K562 (cell line): ENCODE measurements at regions not wholly inside any gene's neighbourhood (a gene's known extent, or its start where the extent isn't known, plus 50 kb on each side); places are given as distances from the start of the nearest gene placed in this dataset.

Experiments
- ATAC-seq: fragments of 200-7000 bp; cut with Tn5 transposase; 3 replicates; pipeline ENCODE4 v1.9.1; 2020; ENCODE audit warnings: moderate library complexity
- BruUV-seq: library from RNA; stranded (reverse); fragments of 400-500 nt; replicated peaks from 2 replicates; lab custom pipeline; 2021; lab: Mats Ljungman, UMichigan
- CTCF ChIA-PET: fragments of 300-600 bp; formaldehyde crosslinking; extraction: SDS; loops from one replicate; lab custom pipeline; 2021; ENCODE audit warnings: low intra/inter-chr PET ratio; lab: Yijun Ruan, JAX
- POLR2A ChIA-PET: fragments of 300-600, 350-650 bp; sonication (Branson Sonifier 250); formaldehyde crosslinking; extraction: SDS; loops from one replicate; lab custom pipeline; 2021; ENCODE audit warnings: antibody characterized with exemption, inconsistent platforms; lab: Yijun Ruan, JAX
- DNase-seq, 4 experiments: peaks; one replicate each; pipeline versions ENCODE4 v3.0.0 to v3.0.0-alpha.2; 2011 to 2018; ENCODE audit warnings: low spot score in 3 of 4, mixed read lengths in 3 of 4; ENCODE audit errors: extremely low read depth in 1 of 4
- FAIRE-seq: peaks from 2 replicates; lab custom pipeline; 2011; peaks lifted over from hg19 to GRCh38; lab: Jason Lieb, UNC
- H2AFZ ChIP-seq: 2 replicates; pipeline ENCODE4 v1.6.0; 2011; ENCODE audit warnings: low read depth, low read length, control low read depth, inconsistent platforms
- H3K27ac ChIP-seq: fragments of 200-600 bp; 3 replicates; pipeline ENCODE4 v1.8.0; 2011; ENCODE audit warnings: low read depth, mild to moderate bottlenecking, control low read depth, inconsistent platforms, low read length, moderate library complexity, mixed read lengths; ENCODE audit errors: extremely low read depth
- H3K27me3 ChIP-seq, 2 experiments: fragments of 300-600 bp in 1 of 2; 2 replicates in 1 of 2; 3 replicates in 1 of 2; pipeline versions ENCODE4 v1.6.0 to v1.8.0; 2011; ENCODE audit warnings: inconsistent platforms in 2 of 2, low read length in 2 of 2, mild to moderate bottlenecking in 1 of 2, mixed read lengths in 1 of 2, moderate library complexity in 1 of 2; ENCODE audit not compliant: control insufficient read depth in 2 of 2, insufficient read depth in 2 of 2
- H3K36me3 ChIP-seq: fragments of 300-600 bp; 3 replicates; pipeline ENCODE4 v1.8.0; 2011; ENCODE audit warnings: mild to moderate bottlenecking, low read length, inconsistent platforms; ENCODE audit not compliant: control insufficient read depth, insufficient read depth
- H3K4me1 ChIP-seq, 2 experiments: fragments of 200-600 bp in 1 of 2; replicated peaks in 1 of 2; 2 replicates in 1 of 2; 3 replicates in 1 of 2; pipeline versions ENCODE4 v1.5.1 to v1.8.0; 2011; ENCODE audit warnings: inconsistent platforms in 2 of 2, low read length in 2 of 2, mild to moderate bottlenecking in 1 of 2, mixed read lengths in 1 of 2, moderate library complexity in 1 of 2; ENCODE audit not compliant: control insufficient read depth in 2 of 2, insufficient read depth in 2 of 2
- H3K4me2 ChIP-seq: 2 replicates; pipeline ENCODE4 v1.6.1; 2011; ENCODE audit warnings: low read length, control low read depth, inconsistent platforms, mixed read lengths; ENCODE audit not compliant: insufficient read depth
- H3K4me3 ChIP-seq: fragments of 200-600 bp; sonication (generic), shearing (Covaris generic); 2 replicates; pipeline ENCODE4 v1.5.1; 2016; ENCODE audit warnings: control low read depth, inconsistent platforms
- H3K79me2 ChIP-seq: fragments of 200-600 bp; 3 replicates; pipeline ENCODE4 v1.8.0; 2011; ENCODE audit warnings: low read length, inconsistent platforms; ENCODE audit not compliant: control insufficient read depth, insufficient read depth
- H3K9ac ChIP-seq, 2 experiments: 2 replicates each; pipeline versions ENCODE4 v1.6.0 to v1.6.1; 2011; ENCODE audit warnings: low read depth in 2 of 2, low read length in 2 of 2, control low read depth in 1 of 2, inconsistent platforms in 1 of 2, mild to moderate bottlenecking in 1 of 2, mixed read lengths in 1 of 2; ENCODE audit not compliant: insufficient read depth in 1 of 2
- H3K9me1 ChIP-seq: one replicate; pipeline ENCODE4 v1.6.0; 2011; ENCODE audit warnings: inconsistent platforms, mild to moderate bottlenecking, low read length, moderate library complexity; ENCODE audit not compliant: control insufficient read depth, insufficient read depth
- H3K9me3 ChIP-seq: replicated peaks from 2 replicates; pipeline ENCODE4 v1.5.1; 2011; ENCODE audit warnings: low read depth, low read length, inconsistent platforms; ENCODE audit not compliant: control insufficient read depth, insufficient read depth
- H4K20me1 ChIP-seq: replicated peaks from 2 replicates; pipeline ENCODE4 v1.6.1; 2011; ENCODE audit warnings: low read length, inconsistent platforms, mixed read lengths; ENCODE audit not compliant: control insufficient read depth, insufficient read depth
- ARID2 ChIP-seq: fragments of 450-650 bp; IDR thresholded peaks from 2 replicates; pipeline ENCODE4 v1.6.1; 2017; ENCODE audit warnings: antibody characterized with exemption, mild to moderate bottlenecking
- BRD9 ChIP-seq: fragments of 450-650 bp; IDR thresholded peaks from 2 replicates; pipeline ENCODE4 v1.6.1; 2018; ENCODE audit warnings: low read depth; ENCODE audit not compliant: partially characterized antibody
- KLF1 ChIP-seq: fragments of 450-650 bp; IDR thresholded peaks from 2 replicates; pipeline ENCODE4 v1.6.1; 2016; ENCODE audit warnings: missing genetic modification characterization, missing compliant biosample characterization
- MIER1 ChIP-seq: fragments of 450-650 bp; IDR thresholded peaks from 2 replicates; pipeline ENCODE4 v1.6.1; 2016; ENCODE audit warnings: antibody characterized with exemption, mild to moderate bottlenecking, low read depth
- SMARCA5 ChIP-seq: fragments of 450-650 bp; IDR thresholded peaks from 2 replicates; pipeline ENCODE4 v1.6.1; 2016
- SUPT5H ChIP-seq: fragments of 450-650 bp; IDR thresholded peaks from 2 replicates; pipeline ENCODE4 v1.6.1; 2016
- WGBS: fragments of 100-300 bp; shearing (Covaris generic); methylation state at CpG from one replicate; pipeline ENCODE4 v1.1.6; 2016; ENCODE audit warnings: low coverage, mixed read lengths; ENCODE audit not compliant: insufficient coverage; ENCODE audit errors: missing lambda C conversion rate; 5-methylcytosine and 5-hydroxymethylcytosine counted together
- in situ Hi-C: fragments of 300-500 bp; cut with MboI; formaldehyde crosslinking; loops from 4 replicates; pipeline ENCODE4 v1.15.0; 2018; ENCODE audit warnings: inconsistent platforms, mixed read lengths
- intact Hi-C: fragments of 100-400 bp; cut with micrococcal nuclease; formaldehyde crosslinking; loops from 2 replicates; pipeline ENCODE4 v1.14.2; 2022
- TF ChIP-seq, protein P1 (sequence below), 2 experiments: fragments of 450-650 bp; IDR thresholded peaks; 2 replicates each; pipeline ENCODE4 v1.6.1; 2016; ENCODE audit warnings: mild to moderate bottlenecking in 2 of 2, borderline replicate concordance in 1 of 2, low read depth in 1 of 2, moderate library complexity in 1 of 2
- TF ChIP-seq, protein P2 (sequence below): fragments of 150-350 bp; conservative IDR thresholded peaks from 2 replicates; pipeline ENCODE4 v1.6.1; 2014; ENCODE audit warnings: low read length
- TF ChIP-seq, protein P3 (sequence below): fragments of 250-450 bp; sonication (Bioruptor Pico); IDR thresholded peaks from 2 replicates; pipeline ENCODE4 v1.9.0; 2021; ENCODE audit warnings: mild to moderate bottlenecking

DNA sequence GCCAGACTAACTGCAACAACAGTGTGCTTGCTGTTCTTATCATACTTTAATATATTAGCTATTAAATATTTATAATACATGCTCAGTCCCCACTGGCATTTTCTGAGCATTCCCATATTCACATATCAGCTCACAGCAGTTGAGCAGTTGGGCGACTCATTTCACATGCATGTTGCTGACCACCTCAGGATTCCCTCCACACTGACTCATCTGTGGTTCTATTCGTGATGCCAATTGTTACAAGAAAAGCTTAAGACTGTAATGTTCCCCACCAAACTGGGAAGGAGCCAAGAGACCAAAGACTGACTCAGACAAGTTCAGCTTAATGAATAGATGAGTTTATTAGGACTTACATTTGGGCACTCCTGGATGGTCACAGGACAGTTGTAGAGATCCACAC, 100.3 kb upstream of the KIF2B start:
- in situ Hi-C loops (no loop called here), intact Hi-C loops (no loop called here)
- no peaks in the 10 kb centered on the region for H3K9me1 ChIP-seq
- H3K27ac ChIP-seq, result no peak overlapping the region
- H3K36me3 ChIP-seq, result no peaks in the 10 kb centered on the region
- H4K20me1 ChIP-seq, result no peaks in the 10 kb centered on the region
- WGBS, result 20% methylated on average over 2 of the region's 2 CpGs
- H3K9ac ChIP-seq, result no peak overlapping the region
- H3K9me3 ChIP-seq, result no peaks in the 10 kb centered on the region
- TF ChIP-seq SUPT5H (no peak), MIER1 (no peak), SMARCA5 (no peak), ARID2 (no peak), BRD9 (no peak), KLF1 (tag) (no peak)
- TF ChIP-seq, protein P1, sequence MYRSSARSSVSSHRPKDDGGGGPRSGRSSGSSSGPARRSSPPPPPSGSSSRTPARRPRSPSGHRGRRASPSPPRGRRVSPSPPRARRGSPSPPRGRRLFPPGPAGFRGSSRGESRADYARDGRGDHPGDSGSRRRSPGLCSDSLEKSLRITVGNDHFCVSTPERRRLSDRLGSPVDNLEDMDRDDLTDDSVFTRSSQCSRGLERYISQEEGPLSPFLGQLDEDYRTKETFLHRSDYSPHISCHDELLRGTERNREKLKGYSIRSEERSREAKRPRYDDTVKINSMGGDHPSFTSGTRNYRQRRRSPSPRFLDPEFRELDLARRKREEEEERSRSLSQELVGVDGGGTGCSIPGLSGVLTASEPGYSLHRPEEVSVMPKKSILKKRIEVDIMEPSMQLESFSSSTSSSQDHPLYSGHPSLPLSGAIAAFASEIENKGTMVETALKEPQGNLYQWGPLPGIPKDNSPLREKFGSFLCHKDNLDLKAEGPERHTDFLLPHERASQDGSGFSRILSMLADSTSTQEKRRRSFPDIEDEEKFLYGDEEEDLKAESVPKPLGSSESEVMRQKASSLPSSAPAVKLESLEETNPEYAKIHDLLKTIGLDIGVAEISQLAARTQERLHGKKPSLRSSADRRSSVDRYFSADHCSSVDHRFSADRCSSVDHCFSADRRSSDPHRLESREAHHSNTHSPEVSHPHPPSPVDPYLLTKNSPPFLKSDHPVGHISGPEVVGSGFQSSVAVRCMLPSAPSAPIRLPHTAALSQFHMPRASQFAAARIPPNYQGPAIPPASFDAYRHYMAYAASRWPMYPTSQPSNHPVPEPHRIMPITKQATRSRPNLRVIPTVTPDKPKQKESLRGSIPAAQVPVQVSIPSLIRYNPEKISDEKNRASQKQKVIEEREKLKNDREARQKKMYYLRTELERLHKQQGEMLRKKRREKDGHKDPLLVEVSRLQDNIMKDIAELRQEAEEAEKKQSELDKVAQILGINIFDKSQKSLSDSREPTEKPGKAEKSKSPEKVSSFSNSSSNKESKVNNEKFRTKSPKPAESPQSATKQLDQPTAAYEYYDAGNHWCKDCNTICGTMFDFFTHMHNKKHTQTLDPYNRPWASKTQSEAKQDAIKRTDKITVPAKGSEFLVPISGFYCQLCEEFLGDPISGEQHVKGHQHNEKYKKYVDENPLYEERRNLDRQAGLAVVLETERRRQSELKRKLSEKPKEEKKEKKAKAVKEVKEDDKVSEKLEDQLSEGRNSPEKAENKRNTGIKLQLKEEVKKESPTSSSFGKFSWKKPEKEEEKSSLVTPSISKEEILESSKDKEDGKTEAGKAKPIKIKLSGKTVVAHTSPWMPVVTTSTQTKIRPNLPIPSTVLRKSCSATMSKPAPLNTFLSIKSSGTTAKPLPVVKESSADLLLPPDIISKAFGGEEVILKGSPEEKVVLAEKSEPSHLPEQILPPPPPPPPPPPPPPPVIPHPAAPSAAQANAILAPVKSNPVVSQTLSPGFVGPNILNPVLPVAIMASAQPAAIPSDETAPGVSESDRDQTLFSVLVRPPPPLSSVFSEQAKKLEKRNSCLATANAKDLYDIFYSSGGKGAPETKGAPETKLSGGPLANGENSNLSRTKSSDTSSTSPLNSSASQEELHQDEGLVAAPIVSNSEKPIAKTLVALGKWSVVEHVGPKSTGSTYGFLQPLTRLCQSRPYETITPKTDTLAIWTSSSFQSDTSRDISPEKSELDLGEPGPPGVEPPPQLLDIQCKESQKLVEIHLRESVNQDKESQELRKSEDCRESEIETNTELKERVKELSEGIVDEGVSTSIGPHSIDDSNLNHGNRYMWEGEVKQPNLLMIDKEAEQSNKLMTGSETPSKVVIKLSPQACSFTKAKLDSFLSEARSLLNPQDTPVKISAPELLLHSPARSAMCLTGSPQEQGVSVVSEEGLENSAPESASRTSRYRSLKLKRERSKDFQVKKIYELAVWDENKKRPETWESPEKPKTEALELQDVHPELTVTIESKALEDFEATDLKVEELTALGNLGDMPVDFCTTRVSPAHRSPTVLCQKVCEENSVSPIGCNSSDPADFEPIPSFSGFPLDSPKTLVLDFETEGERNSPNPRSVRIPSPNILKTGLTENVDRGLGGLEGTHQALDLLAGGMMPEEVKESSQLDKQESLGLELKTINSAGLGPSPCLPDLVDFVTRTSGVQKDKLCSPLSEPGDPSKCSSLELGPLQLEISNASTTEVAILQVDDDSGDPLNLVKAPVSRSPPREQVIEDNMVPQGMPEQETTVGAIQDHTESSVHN (IDR thresholded peaks at IDR 0.05; ENCODE audit: borderline replicate concordance in 1 of 2, low read depth in 1 of 2), result no peak
- TF ChIP-seq, protein P2, sequence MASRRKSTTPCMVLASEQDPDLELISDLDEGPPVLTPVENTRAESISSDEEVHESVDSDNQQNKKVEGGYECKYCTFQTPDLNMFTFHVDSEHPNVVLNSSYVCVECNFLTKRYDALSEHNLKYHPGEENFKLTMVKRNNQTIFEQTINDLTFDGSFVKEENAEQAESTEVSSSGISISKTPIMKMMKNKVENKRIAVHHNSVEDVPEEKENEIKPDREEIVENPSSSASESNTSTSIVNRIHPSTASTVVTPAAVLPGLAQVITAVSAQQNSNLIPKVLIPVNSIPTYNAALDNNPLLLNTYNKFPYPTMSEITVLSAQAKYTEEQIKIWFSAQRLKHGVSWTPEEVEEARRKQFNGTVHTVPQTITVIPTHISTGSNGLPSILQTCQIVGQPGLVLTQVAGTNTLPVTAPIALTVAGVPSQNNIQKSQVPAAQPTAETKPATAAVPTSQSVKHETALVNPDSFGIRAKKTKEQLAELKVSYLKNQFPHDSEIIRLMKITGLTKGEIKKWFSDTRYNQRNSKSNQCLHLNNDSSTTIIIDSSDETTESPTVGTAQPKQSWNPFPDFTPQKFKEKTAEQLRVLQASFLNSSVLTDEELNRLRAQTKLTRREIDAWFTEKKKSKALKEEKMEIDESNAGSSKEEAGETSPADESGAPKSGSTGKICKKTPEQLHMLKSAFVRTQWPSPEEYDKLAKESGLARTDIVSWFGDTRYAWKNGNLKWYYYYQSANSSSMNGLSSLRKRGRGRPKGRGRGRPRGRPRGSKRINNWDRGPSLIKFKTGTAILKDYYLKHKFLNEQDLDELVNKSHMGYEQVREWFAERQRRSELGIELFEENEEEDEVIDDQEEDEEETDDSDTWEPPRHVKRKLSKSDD, result no peak
- TF ChIP-seq, protein P3, sequence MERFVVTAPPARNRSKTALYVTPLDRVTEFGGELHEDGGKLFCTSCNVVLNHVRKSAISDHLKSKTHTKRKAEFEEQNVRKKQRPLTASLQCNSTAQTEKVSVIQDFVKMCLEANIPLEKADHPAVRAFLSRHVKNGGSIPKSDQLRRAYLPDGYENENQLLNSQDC (CRISPR knock-in tag), result no peak
- POLR2A ChIA-PET, result no interaction called here
- no peaks in the 10 kb centered on the region for H3K79me2 ChIP-seq
- H2AFZ ChIP-seq, result peak overlapping the region; percentile 8; the same call in 1 of the 2 replicates
- no peaks in the 10 kb centered on the region for H3K4me1 ChIP-seq
- CTCF ChIA-PET, result interaction anchor here (0.6 kb wide), 1 partner anchor 50 kb away, joined by 3 read pairs; no protein-coding TSS in a partner anchor
- peak in 1 of 4 experiments; percentile 12 for DNase-seq
- no peak overlapping the region for H3K4me3 ChIP-seq
- no TSS peak for BruUV-seq
- ATAC-seq, result no peak
- FAIRE-seq, result no peak
- H3K4me2 ChIP-seq, result no peak overlapping the region
- H3K27me3 ChIP-seq, result no peaks in the 10 kb centered on the region
